GM21528 (cell line): ENCODE measurements at regions not wholly inside any gene's neighbourhood (a gene's known extent, or its start where the extent isn't known, plus 50 kb on each side); places are given as distances from the start of the nearest gene placed in this dataset.

Experiments
- ATAC-seq: cut with Tn5 transposase; IDR thresholded peaks from one replicate; pipeline ENCODE4 v1.9.1; 2021; ENCODE audit warnings: mild to moderate bottlenecking, moderate library complexity; ENCODE audit not compliant: unreplicated experiment, low FRiP score

DNA sequence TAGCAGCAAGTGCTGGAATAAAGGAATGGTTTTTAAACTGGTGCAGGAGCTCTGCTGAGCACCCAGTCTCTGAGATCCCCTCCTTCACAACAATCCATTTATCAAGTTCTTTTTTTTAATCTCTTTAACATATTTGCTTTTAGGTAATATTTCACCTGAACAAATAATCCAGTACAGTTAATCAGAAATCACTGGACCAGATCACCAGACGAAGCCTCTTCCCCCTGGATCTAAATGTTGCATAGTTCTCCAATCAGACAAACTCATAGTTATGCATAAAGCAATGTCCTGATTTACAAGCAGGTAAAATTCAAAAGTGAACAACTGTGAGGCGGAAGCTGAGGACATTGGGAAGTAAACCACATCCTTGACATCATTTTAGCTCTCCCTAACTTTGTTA, 657.7 kb upstream of the RORB start:
- ATAC-seq = no peak

- ATAC-seq = no peak
Observed at GRCh38 chr9:73841018-73841417, 656.1 kb upstream of the RORB start.

DNA sequence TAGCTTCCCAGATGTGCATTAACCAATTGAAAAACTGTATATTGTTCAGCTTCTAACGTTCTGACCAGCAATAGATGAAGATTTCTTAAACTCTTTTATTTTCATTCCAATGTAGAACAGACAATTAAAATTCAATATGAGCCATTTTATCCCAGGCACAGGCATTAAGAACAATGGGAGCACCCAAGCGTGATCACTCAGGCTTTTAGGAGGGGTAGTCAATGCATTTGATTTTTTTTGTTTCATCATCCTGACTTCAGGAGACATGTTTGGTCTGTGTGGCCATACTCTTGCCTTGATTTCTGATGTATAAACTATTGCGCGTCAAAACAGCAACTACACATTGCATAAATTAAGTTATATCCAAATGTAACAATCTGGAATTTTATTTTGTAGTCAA, 653.0 kb upstream of the RORB start:
- ATAC-seq = no peak

DNA sequence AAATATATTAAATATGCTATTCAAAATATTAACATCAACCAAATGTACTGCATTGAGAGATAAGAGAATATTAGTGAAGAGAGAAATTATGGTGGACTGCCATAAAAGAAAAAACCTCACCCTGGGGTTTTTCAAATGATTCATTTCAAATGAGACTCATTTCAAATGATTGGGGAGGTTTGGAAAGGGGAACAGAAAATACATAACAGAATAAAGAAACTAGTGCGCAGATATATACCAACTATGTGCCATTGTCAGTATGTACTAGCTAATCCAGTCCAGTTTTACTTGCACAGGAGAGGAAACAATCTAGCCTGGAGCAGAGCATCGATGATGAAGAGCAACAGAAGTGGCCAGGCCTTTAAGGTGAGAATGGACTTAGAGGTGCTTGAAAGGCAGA, 651.6 kb upstream of the RORB start:
- ATAC-seq = no peak

DNA sequence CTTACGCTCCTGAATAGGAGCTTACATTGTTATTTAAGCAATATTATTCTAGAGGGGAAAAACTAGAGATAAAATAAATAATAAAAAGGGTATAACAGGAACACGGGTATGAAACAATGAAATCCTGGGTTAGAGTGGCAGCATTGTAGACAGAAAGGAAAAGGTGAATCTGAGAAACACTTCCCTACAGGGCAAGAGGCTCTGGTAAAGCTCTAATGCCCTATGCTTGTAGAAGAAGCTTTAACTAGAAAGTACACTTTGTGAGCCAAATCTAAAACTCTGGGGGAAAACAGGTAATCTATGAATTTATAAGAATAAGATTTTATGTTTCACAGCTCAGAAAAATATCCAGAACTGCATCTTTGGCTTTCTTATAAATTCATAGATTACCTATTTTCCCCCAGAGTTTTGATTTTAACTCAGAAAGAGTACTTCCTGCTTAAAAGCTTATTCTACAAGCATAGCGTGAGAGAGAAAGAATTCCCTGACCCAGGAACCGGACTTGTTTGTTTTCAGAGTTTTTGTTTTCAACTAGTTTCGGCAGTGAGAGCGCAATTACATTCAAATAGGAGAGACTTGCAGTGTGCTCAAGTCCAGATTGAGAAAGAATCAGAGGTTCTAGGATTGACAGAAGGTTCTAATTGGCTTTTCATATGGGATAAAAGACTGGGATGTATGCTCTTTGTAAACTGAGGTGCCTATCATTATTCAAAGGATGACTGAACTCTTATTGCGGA, 651.0 kb upstream of the RORB start:
- no peak for ATAC-seq

- no peak for ATAC-seq
Observed at GRCh38 chr9:73847536-73847935, 649.6 kb upstream of the RORB start.

GRCh38 chr9:73853549-73853948, 643.6 kb upstream of the RORB start:
- ATAC-seq = no peak

DNA sequence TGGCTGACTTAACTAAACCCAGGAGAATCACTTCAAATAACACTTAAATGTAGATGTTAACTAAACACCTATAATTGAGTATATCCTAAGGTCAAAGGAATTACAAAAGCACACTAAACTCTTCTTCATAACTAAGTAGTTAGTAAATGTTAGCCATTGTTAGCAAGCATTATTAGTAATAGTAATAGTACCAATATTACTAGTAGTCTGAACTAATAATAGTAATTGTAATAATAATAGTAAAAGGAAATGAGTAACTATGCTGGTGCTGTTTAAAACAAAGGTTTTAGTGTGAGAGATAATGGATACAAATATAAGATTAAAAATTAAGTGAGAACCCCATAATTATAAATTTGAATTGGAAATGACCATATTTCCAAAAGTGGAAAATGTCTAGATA, 641.9 kb upstream of the RORB start:
- no peak for ATAC-seq

DNA sequence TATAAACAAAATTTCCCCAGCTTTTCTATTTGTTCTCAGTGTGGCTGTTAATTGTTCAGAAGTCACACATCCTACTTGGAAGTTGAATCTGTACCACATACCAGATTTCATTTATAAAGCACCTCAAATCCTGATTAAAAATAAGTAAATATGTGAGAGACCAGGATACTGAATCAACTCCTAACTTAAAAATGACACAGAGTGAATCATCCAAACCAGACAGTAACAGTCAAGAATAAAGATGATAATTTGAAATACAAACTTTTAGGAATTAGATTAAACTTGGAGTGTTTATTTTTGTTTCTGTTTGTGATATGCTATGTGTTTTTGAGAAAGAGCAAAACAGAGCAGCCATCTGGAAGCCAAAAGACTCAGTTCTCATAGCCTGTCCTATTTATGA, 633.2 kb upstream of the RORB start:
- no peak for ATAC-seq

DNA sequence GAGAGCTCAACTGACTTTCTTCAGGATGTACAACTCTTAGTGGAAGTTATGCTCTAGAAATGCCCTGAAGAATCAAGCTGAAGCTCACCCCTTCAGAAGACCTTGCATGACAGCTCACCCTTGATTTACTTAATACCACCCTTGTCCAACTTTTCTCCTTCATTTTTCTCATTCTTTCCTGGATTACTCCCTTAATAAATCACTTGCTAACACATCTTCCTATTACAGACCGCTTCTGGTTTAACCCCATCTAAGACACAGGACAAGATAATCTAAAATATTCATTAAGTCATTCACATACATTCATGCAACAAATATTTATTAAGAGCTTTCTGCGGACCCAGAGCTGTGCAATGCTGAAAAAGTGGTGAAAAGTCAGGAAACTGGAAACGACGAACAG, 630.7 kb upstream of the RORB start:
- ATAC-seq = no peak

GRCh38 chr9:73869264-73869663, 627.9 kb upstream of the RORB start:
- ATAC-seq = peak; percentile 98

DNA sequence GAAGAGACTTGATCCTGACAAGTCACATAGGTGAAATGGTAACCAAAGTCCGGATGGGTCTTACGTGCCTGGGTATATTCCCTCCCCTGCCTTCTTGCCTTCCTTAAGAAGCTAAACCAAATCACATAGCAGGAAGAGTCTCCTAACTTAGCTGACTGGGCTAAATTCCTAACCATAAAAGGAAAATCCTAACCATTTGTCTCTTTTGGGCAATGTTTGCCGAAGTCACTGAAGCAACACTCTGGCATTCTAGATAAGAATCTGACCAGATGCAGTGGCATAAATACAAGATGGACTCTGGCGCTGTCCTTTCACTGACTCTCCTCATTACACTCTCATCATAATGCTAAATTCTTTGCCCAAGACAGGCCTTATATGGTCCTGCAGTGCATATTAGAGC, 625.5 kb upstream of the RORB start:
- ATAC-seq = no peak

DNA sequence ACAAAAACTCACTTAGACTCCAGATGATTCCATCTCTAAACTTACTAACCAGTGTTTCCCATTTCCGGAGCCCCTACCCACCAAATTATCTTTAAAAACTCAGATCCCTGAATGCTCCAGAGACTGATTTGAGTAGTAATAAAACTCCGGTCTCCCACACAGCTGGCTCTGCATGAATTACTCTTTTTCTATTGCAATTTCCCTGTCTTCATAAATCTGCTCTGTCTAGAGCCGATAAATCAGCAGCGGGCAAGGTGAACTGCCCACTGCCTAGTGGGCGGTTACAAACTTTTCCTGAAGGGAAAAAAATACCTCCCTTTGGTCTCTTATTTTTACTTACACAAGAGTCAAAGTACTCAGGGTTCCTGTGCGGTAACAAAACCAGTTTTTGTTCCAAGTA, 624.4 kb upstream of the RORB start:
- no peak for ATAC-seq

- no peak for ATAC-seq
Observed at GRCh38 chr9:73880101-73880500, 617.0 kb upstream of the RORB start.

- ATAC-seq = no peak
Observed at GRCh38 chr9:73889023-73889422, 608.1 kb upstream of the RORB start.

DNA sequence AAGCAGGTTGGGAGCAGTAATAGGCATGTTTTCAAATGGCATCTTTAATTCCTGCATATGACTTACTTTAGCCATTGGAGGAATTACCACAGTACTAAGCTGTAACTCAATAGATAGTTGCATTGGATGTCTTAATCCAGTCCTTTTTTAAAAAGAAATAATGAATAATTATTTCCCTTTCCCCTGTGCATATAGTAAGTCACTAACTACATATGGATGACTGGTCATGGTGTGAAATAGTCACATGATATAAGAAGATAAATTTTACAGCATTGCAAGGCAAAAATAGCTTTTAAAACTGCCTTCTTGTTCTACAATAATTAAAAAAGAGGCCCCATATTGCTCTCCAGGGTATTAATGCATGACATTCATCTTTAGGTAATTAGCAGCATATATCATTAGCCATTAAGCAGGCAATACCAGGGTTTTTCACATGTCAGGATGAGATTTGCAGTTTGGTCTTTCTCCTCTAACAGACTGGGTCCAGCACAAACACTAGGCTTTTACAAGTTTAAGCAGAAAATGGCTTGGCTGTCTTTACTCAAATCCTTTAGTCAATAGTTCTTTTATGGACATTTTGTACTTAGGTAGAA, 606.4 kb upstream of the RORB start:
- no peak for ATAC-seq

DNA sequence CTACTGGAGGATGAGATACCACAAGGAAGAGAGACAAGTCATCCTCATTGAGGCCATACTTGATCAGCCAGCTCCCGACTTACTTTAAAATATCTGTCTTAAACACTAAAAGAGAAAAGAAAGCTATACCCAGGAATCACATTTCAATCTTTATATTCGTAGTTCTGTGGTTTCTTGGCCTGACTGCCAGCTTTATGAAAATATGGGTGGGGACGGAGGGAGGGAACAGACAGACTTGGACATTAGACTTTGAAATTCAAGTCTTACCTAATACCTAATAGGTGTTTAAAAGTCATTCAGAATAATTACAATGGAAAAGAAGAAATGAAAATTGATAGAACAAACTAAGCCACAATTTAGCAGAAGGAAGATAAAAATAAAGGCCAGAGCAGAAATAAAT, 604.8 kb upstream of the RORB start:
- ATAC-seq = no peak

DNA sequence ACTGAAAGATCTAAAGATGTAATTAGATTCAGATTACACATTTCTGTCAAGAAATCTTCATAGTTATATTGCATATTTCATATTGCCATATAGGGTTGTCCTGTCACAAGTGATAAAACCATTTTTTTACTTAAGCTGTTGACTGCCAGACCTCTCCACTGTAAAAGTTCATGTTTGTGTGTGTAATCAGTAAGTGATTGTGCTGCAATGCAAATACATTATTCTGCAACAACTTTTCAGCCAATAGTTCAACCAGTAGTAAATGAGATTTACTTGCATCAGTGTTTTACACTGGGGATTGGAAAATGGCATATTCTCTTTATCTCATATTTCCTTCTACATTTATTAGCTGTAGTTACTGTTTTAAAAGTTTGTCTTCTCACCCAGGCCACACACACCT, 603.9 kb upstream of the RORB start:
- no peak for ATAC-seq

GRCh38 chr9:73896061-73896460, 601.1 kb upstream of the RORB start:
- ATAC-seq = no peak

DNA sequence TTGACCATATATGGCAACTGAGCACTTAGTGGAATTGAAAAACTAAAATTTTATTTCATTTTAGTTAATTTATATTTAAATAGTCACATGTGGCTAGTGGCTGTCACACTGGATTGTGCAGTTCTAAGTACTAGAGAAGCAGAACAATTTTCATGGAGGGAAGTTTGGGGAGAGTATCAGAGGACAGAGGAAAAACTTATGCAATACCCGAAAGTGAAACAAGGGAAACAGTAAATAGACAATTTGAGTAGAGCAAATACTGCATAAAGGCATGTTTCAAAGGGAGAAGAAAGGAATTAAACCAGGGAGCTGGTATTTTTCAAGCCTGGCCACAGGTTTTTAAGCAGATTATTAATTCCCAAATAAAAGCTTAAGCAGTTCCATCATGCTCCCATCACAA, 590.5 kb upstream of the RORB start:
- ATAC-seq = no peak

- no peak for ATAC-seq
Observed at GRCh38 chr9:73911804-73912203, 585.3 kb upstream of the RORB start.

GRCh38 chr9:73916016-73916673, 581.0 kb upstream of the RORB start:
- ATAC-seq = no peak
